HG03097 (cell line): ENCODE measurements at regions not wholly inside any gene's neighbourhood (a gene's known extent, or its start where the extent isn't known, plus 50 kb on each side); places are given as distances from the start of the nearest gene placed in this dataset.

ENCODE experiments used
- ATAC-seq: cut with Tn5 transposase; IDR thresholded peaks from one replicate; pipeline ENCODE4 v1.9.1; 2021; ENCODE audit not compliant: unreplicated experiment, low FRiP score

DNA sequence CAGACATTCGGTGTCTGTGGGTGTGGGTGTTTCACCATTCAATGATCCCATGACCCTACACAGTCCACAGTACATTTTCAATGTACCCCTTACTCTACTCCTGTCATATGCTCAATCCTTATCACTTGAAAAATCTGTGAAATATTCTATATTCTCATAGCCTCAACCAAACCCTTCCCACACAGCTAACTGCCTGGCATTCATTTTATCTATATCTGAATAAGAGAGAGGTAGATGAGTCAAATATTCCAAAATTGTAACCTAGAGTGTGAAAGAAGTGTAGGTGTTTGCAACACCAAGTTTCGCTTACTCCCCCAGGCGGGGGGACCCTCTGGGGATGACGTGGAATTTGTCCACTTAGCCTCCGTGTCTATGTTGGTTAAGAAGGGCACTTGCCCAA, 354.8 kb downstream of the ETS1 start:
- ATAC-seq = no peak

DNA sequence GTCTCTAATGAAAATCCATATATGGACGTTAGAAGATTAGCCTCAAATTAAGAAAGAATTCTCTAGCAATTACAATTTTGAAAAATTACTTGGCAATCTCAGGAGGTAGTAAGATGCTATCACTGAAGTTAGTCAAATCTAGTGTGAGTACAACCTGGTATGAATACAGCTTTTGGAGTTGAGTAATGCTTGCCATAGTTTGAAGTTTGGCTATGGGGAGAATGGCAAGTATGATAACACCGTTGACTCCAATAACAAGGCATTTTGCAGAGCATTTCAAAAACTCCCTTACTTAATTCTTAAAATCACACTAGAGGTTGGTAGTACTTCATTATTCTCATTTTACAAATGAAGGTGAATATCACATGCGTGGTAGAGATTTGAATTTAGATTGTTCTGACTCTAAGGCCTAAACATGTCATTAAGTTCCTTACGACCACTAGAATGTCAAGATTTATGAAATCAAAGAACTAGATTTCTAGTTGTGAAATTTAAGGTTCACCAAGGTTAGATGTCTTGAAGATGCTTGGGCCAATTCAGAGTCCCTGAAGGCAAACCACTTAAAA, 355.4 kb downstream of the ETS1 start:
- no peak for ATAC-seq

DNA sequence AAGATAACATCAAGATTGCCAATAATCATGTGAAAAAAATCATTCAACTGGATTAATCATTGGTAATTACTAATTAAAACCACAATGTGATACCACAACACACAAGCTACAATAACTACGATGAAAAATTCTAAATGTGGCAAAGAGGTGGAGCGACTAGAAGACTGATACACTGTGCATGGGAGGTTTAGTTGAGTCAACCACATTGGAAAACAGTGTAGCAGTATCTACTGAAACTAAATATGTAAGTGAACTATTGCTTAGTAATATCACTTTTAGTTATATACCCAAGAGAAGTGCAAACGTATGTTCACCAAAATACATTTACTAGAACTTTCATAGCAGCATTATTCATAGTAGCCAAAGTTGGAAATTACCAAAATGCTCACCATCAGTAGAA, 359.9 kb downstream of the ETS1 start:
- no peak for ATAC-seq

DNA sequence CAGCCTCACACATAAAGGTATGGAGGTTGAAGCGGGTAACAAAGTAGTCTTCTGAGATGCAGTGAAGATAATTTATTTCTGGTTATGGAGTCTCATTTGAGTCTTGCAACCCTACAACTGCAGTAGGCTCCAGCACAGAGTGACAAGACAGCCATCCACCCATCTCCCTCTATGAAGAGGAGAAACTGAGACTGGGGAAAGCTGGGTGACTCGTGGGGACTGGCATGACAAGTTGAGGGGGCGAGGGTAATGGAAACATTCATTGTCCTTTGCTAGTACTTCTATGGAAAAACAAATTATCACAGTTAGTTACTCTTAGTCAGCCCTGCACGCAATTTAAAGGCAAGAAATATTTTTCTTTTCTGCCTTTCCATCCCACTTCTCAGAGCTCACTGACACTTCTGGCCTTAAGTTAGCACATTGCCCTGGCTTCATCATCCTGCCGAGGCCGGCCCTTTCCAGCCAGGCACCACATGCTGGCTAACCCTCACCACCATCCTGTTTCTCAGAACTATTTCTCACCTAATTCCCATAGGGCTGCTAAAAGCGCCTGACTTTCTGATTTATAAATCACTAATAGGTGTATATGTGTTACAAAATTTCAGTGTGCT, 361.1 kb downstream of the ETS1 start:
- no peak for ATAC-seq

DNA sequence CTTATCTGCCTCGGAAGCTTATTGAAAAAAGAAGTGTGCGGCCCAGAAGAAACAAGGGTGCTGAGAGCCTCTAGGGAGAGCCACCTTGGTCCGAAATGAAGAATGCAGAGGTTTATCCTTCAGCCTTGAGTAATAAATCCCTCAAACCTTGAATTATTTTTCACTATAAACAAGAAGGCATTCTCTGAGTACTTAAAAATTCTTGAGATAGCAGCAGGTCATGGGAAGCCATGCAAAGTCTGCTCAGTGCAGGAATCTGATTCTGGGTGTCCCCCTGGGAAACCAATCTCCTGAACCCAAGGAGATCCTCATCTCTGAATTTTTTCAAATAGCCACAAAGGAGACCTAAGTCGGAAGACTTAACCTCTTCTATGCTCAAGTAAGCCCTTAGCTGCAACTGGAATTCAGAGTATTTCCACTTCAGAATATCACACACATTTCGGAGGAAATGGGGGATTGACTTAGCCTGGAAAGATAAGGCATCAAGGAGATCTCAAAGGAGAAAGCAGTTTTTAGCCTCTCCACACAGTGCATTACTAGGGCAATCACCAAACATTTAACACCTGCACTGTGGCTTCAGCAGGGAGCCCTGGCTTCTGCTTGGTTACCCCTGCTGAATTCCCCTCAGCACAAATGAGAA, 365.0 kb downstream of the ETS1 start:
- no peak for ATAC-seq

DNA sequence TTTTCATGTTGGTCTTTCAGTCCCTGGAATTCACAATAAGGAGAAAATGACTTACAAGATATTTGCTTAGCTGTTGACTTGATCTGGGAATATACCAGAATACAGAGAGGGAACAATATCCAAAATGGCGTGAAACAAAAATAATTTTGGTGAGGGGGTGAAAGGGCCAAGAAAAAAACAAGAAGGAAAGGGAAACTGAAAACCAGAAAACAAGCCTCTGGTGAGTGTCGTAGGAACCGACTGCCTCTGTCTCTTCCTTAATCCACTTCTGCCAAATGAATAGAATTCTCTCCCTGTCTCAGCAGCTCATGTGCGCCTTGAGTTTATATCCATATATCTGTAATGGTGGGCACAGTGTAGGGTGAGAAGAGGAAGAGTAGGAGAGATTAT, 367.6 kb downstream of the ETS1 start:
- no peak for ATAC-seq

DNA sequence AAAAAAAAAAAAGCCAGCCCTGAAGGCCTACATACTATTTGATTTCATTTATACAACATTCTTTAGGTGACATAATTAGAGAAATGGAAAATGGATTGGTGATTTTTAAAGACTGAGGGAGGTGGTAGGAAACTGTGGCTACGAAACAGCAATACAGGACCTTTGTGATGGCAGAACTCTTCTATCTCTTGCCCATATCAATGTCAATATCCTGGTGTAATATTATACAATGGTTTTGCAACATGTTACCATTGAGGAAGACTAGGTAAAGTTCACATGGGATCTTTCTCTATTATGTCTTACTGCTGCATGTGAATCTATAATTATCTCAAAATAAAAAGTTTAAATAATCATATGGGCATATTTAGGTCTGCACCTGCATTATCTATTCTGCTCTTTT, 371.2 kb downstream of the ETS1 start:
- no peak for ATAC-seq

DNA sequence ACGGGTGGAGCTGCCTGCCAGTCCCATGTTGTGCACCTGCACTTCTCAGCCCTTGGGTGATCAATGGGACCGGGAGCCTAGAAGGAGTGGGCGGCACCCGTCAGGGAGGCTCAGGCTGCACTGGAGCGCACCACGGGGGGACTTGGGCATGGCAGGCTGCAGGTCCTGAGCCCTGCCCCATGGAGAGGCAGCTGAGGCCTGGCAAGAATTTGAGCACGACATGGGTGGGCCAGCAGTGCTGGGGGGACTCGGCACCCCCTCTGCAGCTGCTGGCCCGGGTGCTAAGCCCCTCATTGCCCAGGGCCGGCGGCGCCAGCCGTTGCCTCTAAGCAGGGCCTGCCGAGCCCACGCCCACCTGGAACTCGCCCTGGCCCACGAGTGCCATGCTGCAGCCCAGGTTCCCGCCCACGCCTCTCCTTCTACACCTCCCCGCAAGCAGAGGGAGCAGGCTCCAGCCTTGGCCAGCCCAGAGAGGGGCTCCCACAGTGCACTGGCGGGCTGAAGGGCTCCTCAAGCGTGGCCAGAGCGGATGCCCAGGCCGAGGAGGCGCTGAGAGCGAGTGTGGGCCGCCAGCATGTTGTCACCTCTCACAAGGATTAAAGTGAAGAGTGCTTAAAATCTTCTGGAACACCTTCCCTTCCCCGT, 372.0 kb downstream of the ETS1 start:
- no peak for ATAC-seq

DNA sequence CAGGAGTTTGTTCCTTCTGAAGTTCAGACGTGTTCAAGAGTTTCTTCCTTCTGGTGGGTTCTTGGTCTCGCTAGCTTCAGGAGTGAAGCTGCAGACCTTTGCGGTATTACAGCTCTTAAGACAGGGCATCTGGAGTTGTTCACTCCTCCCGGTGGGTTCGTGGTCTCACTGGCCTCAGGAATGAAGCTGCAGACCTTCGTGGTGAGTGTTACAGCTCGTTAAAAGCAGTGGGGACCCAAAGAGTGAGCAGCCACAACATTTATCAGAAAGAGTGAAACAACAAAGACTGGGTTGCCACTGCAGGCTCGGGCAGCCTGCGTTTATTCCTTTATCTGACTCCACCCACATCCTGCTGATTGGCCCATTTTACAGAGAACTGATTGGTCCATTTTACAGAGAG, 373.1 kb downstream of the ETS1 start:
- ATAC-seq = no peak

DNA sequence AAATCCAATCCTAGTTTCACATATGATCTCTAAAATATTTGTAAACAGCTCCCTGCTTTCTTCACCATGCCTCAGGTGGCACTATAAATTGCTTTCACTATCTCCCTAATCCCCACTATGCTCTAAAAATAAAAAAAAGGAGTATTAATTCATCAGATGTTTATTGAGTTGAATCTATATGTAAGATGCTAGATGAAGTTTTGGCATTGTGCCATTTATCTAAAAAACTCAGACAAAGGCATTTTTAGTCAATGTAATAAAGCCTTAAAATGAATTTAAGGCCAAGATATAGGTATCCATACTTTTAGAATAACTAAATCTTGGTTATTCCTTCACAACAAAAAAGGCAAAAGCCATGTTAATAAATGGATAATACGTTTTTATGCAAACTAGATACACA, 373.9 kb downstream of the ETS1 start:
- no peak for ATAC-seq

DNA sequence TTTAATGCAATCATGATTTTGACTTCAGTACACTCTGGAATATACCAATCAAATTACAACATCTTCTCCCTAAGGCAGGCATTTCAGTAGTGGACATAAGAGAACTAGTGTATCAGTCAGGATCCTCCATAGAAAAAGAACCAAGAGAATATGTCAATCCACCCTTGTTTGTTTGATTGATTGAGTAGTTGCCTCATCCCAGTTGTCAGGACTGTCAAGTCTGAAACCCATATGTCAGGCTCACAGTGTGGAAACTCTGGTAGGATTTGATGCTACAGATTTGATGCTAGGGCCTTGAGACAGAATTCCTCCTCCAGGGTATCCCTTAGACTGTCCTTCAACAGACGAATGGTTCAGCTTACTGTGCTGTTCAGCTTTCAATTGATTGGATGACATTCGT, 375.0 kb downstream of the ETS1 start:
- no peak for ATAC-seq

DNA sequence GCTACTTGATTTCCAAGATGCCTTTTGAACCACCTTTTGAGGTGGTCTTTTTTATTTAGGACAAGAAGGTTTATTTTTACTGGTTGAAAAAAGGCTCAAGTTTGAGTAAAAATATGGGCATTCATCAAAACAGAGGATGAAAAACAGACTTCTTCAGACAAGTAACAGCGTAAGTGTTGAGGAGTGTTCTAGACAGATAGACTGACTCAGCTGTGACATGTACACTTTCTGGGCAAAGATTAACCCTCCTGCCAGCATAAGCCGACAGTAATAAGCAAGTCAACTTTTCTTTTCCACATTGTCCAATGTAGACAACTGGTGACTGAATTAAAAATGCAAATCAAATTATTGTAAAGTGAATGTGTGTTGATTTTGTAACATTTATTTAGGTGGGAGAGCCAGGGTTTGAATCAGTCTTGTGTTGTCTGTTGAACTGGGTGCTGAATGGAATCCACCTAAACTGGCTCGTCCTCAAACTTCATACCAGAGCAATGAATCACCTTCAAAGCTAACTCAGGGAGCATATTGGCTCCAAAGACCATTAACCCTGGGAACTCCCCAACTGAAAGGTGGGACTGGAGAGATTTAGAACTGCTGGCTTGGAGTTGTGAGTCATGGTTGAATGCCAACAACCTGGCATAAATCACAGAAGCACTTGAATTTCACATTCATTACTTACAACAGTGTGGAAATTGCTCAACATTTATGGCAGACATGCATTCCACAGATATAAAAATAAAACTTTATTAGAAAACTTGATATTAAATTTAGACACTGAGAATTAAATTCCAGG, 377.0 kb downstream of the ETS1 start:
- ATAC-seq = no peak

DNA sequence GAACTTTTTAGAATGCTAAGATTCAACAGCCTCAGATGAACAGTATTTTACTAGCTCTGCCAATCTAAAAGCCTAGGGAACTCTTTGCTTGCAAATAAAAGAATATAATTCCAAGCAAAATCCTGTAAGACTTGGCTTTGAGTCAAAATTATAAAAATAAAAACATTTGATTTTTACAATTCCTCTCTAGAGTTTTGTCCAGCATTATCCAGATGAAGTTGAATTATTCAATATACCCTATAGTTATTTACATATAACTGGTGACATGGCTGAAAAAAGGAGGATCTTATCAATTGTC, 378.3 kb downstream of the ETS1 start:
- ATAC-seq = no peak

DNA sequence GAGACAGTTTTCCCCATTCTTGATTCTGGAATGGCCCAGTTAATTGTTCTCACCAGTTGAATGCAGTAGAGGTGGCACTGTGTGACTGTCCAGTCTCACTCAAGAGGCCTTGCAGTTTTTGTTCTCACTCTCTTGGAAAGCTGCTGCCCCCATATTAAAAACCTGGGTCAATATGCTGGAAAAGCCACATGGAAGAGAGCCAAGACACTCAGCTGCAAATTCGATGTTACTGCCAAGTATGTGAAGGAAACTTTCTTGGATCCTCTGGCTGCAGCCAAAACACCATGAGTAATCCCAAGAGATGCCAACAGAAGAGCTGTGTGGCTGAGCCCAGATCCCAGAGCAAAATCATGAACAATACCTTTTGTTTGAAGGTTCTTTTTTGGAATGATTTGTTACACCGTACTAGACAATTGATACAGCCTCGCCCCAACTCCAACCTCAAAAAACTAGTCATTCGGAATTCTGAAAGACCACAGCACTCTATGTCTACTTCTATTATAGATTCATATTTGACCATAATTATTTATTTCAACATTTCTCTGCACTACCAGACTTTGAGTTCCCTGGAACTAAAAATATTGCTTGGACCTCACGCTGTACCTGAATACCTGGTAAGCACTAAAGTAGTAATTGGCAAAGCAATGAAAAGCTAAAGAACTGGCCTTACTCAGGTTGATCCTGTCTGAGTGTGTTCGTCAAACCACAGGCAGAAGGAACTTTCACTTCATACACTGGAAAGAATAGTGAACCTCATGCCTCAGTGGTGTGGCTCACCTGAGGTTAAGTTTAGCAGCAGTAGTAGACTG, 378.8 kb downstream of the ETS1 start:
- ATAC-seq = no peak

DNA sequence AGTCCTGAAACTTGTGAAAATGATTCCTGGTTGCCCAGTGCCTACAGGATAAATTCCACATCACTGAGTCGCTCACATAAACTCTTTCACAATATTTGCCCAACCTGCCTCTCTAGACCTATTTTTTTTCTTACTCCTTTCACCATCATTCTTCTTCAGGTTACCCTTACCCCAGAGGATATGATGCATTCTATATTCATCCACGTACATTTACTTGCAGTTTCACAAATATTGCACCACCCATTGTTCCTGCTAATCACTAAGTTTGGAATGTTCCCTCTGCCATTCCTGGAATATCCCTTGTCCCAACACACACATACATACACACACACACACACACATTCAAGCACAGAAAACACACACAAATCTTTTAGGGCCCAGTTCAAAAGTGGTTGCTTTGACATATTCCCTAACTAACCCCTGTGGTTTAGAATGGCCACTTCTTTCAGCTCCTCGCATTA, 379.5 kb downstream of the ETS1 start:
- no peak for ATAC-seq

DNA sequence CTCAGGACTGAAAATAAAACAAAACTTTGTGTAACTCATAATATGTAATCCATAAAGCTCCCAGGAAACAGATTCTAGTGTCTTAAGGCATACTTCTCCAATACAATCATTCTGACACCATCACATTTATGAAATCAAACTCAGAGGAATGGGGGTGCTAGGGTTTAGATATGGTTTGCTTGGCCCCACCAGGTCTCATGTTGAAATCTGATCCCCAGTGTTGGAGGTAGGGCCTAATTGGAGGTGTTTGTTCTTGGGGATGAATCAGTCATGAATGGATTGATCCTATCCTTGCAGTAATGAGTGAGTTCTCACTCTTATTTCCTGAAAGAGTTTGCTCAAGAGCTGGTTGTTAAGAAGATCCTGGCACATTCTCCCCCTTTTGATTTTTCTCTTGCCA, 380.9 kb downstream of the ETS1 start:
- no peak for ATAC-seq

DNA sequence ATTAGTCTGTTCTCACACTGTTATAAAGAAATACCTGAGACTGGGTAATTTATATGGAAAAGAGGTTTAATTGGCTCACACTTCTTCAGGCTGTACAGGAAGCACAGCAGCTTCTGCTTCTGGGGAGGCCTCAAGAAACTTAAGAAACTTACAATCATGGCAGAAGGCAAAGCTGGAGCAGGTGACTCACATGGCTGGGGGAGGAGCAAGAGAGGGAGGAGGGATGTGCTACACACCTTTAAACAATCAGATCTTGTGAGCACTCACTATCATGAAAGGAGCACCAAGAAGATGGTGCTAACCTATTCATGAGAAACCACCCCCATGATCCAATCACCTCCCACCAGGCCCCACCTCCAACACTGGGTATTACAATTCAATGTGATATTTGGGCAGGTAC, 381.6 kb downstream of the ETS1 start:
- no peak for ATAC-seq

DNA sequence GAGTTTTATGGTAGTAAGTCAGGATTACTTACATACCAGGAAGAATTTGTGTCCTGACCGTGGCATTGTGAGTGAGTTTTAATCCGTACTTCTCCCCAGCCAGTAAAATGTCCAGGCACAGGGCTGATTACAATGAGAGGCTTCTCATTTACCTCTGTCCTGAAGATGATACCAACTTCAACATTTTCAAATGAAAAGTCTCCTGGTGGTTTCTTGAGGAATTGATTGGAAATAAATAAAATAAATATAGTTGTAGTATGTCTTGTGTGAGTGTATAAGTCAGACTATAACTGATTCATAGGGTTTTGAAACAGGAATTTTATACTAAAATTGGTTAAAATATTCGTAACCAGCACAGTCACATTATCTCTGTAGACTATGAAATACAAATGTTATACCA, 382.5 kb downstream of the ETS1 start:
- ATAC-seq = no peak

DNA sequence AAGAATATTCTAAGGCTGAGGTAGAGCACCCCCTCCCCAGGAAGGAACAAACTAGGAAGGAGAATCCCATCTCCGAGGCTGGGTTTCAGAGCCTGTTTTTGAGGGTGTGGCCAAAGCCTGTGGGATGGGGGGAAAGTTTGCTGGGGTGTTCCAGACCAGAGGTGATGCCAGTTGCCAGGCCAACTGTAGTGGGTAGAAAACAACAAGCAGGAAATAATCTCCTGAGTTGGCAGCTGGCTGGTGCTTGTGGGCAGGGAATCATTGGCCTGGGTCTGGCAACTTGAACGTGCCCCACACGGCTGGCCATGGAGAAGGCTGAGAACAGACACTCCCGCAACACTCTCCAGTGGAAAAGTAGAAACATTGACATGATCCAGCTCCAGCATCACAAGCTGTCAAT, 385.6 kb downstream of the ETS1 start:
- no peak for ATAC-seq

DNA sequence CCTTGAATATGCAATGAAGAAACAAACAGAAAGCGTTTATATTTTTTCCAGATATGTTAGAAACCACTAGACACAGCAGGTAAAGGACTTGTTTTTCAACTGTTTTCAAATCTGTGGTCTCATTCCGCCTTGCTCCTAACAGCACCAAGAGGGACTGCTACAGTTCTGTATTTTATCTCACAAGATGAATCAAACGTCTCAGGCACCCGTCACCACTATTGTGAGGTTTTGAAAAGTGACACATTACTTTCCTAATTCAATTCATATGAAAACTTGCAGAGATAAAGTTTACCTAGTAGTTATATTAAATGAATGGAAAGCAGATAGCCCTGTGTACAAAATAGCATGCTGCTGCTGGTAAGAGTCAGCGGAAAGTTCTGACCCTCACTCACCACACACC, 386.3 kb downstream of the ETS1 start:
- no peak for ATAC-seq

DNA sequence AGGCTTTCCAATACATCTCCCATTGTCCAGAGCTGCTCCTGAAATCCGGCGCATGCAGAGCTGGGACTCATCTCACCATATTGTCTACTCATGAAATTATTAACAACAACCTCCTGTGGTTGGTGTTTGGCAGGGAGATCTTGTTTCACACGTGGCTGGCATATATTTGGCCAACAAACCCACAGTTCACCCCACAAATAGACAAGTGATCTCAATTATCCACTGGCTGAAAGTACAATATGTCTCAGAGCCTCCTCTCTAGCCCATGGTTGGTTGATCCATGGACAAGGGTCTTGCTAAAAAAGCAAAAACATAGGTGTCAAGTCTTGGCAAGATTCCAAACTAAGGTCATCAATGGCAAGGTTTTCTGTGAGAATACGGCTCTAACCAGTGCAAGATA, 386.9 kb downstream of the ETS1 start:
- no peak for ATAC-seq
